ENCODE measurements at regions not wholly inside any gene's neighbourhood (a gene's known extent, or its start where the extent isn't known, plus 50 kb on each side); places are given as distances from the start of the nearest gene placed in this dataset.
A peak's percentile ranks its signal among the peaks of the same experiment; 100 is the strongest.

DNA sequence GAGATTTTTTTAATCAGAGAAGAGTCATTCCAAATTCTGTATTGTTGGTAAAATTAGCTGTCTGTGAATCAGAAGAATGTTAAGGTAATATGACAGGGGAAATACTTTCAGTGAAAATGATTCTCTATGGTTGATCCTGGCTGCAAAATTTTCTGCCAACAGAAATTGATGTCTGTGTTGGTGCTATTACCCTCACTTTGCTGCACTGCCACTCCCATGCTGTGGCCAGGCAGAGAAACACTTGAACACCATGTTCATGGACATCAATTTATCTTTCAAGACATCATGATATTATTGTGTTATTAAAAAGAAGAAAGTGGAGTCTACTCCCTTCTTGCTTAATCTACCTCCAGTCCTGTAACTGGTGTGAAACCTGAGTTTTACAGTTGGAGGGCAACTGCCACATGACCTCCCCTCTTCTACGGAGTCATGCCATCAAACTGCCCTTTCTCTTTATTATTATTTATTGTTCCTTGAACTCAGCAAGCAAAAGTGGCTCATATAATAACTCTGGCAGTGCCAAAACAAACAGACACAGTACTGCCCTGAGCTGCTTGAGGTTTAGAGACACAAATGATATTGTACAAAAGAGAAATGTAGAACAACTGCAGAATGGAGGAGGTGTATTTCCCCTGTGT, 288.0 kb upstream of the JAG1 start:
- Histone ChIP-seq H3K4me3 (ENCODE audit: control insufficient read depth in 1 of 7, extremely low read depth in 1 of 7, insufficient read depth in 4 of 7, low read depth in 2 of 7, low read length in 6 of 7) (no peak overlapping the region), H3K9me3 (ENCODE audit: control extremely low read depth in 1 of 5, control insufficient read depth in 4 of 5, insufficient read depth in 2 of 5, low read depth in 1 of 5, low read length in 4 of 5) (no peaks in the 10 kb centered on the region), H3K27me3 (replicated peaks in 2 of 5; ENCODE audit: control insufficient read depth in 4 of 5, insufficient read depth in 5 of 5, low read length in 4 of 5) (no peaks in the 10 kb centered on the region), H3K4me1 (ENCODE audit: control extremely low read depth in 1 of 4, control insufficient read depth in 4 of 4, insufficient read depth in 4 of 4, low read length in 3 of 4) (peaks cover 0 to 13% (median 9%) of the 10 kb centered on the region in 4 experiments), H3K36me3 (ENCODE audit: control insufficient read depth in 4 of 4, insufficient read depth in 4 of 4, low read length in 3 of 4) (no peaks in the 10 kb centered on the region), H3K27ac (ENCODE audit: insufficient read depth in 1 of 2, low read depth in 1 of 2, low read length in 2 of 2, poor library complexity in 1 of 2, severe bottlenecking in 2 of 2) (no peak overlapping the region)
- no CpG with 5 or more reads among the region's 1 CpG for WGBS (ENCODE audit: insufficient coverage)
- no peak for DNase-seq
- ChIA-PET POLR2A (no interaction called here), CTCF (interaction anchor here (0.6 kb wide), 1 partner anchor 10 kb away, joined by 3 read pairs; no protein-coding TSS in a partner anchor)

DNA sequence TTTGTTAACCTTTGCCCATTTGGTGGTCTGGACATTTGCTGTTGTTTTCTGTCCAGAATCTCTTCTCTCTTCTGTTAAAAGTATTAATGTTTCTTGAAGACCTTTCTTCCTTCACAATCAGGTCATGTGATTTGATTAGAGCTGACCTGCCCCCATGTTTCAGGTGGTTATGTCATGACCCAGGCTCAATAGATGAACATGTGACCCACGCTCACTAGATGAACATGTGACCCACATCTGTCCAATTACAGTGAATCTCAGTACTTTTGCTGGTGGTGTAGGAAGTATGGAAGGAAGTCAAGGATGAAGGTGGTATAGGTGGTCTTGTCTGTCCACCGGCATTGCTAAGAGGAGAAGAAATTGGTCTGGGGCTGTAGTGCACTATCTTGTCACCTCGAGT, 289.1 kb upstream of the JAG1 start:
- no peak overlapping the region for H3K27ac ChIP-seq (ENCODE audit: insufficient read depth in 1 of 2, low read depth in 1 of 2, low read length in 2 of 2, poor library complexity in 1 of 2, severe bottlenecking in 2 of 2)
- no peak for DNase-seq
- no peaks in the 10 kb centered on the region for H3K27me3 ChIP-seq (replicated peaks in 2 of 5; ENCODE audit: control insufficient read depth in 4 of 5, insufficient read depth in 5 of 5, low read length in 4 of 5)
- 90% methylated on average over 2 of the region's 3 CpGs for WGBS (ENCODE audit: insufficient coverage)
- peaks cover 0 to 13% (median 9%) of the 10 kb centered on the region in 4 experiments for H3K4me1 ChIP-seq (ENCODE audit: control extremely low read depth in 1 of 4, control insufficient read depth in 4 of 4, insufficient read depth in 4 of 4, low read length in 3 of 4)
- H3K36me3 ChIP-seq (ENCODE audit: control insufficient read depth in 4 of 4, insufficient read depth in 4 of 4, low read length in 3 of 4) = no peaks in the 10 kb centered on the region
- CTCF ChIA-PET = no interaction called here
- H3K4me3 ChIP-seq (ENCODE audit: control insufficient read depth in 1 of 7, extremely low read depth in 1 of 7, insufficient read depth in 4 of 7, low read depth in 2 of 7, low read length in 6 of 7) = no peak overlapping the region
- no peaks in the 10 kb centered on the region for H3K9me3 ChIP-seq (ENCODE audit: control extremely low read depth in 1 of 5, control insufficient read depth in 4 of 5, insufficient read depth in 2 of 5, low read depth in 1 of 5, low read length in 4 of 5)
- POLR2A ChIA-PET = no interaction called here

- Histone ChIP-seq H3K27me3 (replicated peaks in 2 of 5; ENCODE audit: control insufficient read depth in 4 of 5, insufficient read depth in 5 of 5, low read length in 4 of 5) (no peaks in the 10 kb centered on the region), H3K4me1 (ENCODE audit: control extremely low read depth in 1 of 4, control insufficient read depth in 4 of 4, insufficient read depth in 4 of 4, low read length in 3 of 4) (peaks cover 0 to 13% (median 9%) of the 10 kb centered on the region in 4 experiments), H3K4me3 (ENCODE audit: control insufficient read depth in 1 of 7, extremely low read depth in 1 of 7, insufficient read depth in 4 of 7, low read depth in 2 of 7, low read length in 6 of 7) (no peak overlapping the region), H3K9me3 (ENCODE audit: control extremely low read depth in 1 of 5, control insufficient read depth in 4 of 5, insufficient read depth in 2 of 5, low read depth in 1 of 5, low read length in 4 of 5) (no peaks in the 10 kb centered on the region), H3K27ac (ENCODE audit: insufficient read depth in 1 of 2, low read depth in 1 of 2, low read length in 2 of 2, poor library complexity in 1 of 2, severe bottlenecking in 2 of 2) (no peak overlapping the region), H3K36me3 (ENCODE audit: control insufficient read depth in 4 of 4, insufficient read depth in 4 of 4, low read length in 3 of 4) (no peaks in the 10 kb centered on the region)
- POLR2A ChIA-PET = no interaction called here
- peak; percentile 1 to 37 (median 17) for DNase-seq
- CTCF ChIA-PET = no interaction called here
- no CpG with 5 or more reads among the region's 2 CpGs for WGBS (ENCODE audit: insufficient coverage)
These were observed 290.0 kb upstream of the JAG1 start for GRCh38 chr20:10963717-10964266.

- no peak overlapping the region for H3K27ac ChIP-seq (ENCODE audit: insufficient read depth in 1 of 2, low read depth in 1 of 2, low read length in 2 of 2, poor library complexity in 1 of 2, severe bottlenecking in 2 of 2)
- POLR2A ChIA-PET = no interaction called here
- no peaks in the 10 kb centered on the region for H3K36me3 ChIP-seq (ENCODE audit: control insufficient read depth in 4 of 4, insufficient read depth in 4 of 4, low read length in 3 of 4)
- DNase-seq = no peak
- CTCF ChIA-PET = interaction anchor here (0.6 kb wide), 1 partner anchor 1060 kb away, joined by 3 read pairs; no protein-coding TSS in a partner anchor
- no peaks in the 10 kb centered on the region for H3K9me3 ChIP-seq (ENCODE audit: control extremely low read depth in 1 of 5, control insufficient read depth in 4 of 5, insufficient read depth in 2 of 5, low read depth in 1 of 5, low read length in 4 of 5)
- WGBS (ENCODE audit: insufficient coverage) = 100% methylated on average over 2 of the region's 4 CpGs
- no peaks in the 10 kb centered on the region for H3K27me3 ChIP-seq (replicated peaks in 2 of 5; ENCODE audit: control insufficient read depth in 4 of 5, insufficient read depth in 5 of 5, low read length in 4 of 5)
- peaks cover 0 to 13% (median 9%) of the 10 kb centered on the region in 4 experiments for H3K4me1 ChIP-seq (ENCODE audit: control extremely low read depth in 1 of 4, control insufficient read depth in 4 of 4, insufficient read depth in 4 of 4, low read length in 3 of 4)
- no peak overlapping the region for H3K4me3 ChIP-seq (ENCODE audit: control insufficient read depth in 1 of 7, extremely low read depth in 1 of 7, insufficient read depth in 4 of 7, low read depth in 2 of 7, low read length in 6 of 7)
These were observed 292.2 kb upstream of the JAG1 start for GRCh38 chr20:10965936-10966470.

DNA sequence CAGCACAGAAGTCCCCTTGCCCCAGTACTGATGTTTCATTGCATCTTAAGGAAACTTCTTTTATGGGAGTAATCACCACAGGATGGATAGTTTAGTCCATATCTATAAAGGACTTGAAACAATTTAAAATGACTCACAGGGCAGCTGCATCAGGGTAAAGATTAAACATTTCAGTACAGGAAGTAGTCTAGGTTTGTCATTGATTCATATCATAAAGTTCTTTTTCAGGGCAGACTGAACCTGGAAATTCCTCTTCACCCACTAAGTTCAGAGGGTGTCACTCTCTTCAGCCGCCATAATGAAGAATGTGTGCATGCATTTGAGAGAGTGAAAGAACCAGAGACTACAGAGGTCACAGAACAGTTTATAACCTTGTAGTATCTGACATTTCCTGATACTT, 296.3 kb upstream of the JAG1 start:
- Histone ChIP-seq H3K27ac (ENCODE audit: insufficient read depth in 1 of 2, low read depth in 1 of 2, low read length in 2 of 2, poor library complexity in 1 of 2, severe bottlenecking in 2 of 2) (no peak overlapping the region), H3K9me3 (ENCODE audit: control extremely low read depth in 1 of 5, control insufficient read depth in 4 of 5, insufficient read depth in 2 of 5, low read depth in 1 of 5, low read length in 4 of 5) (no peaks in the 10 kb centered on the region), H3K27me3 (replicated peaks in 2 of 5; ENCODE audit: control insufficient read depth in 4 of 5, insufficient read depth in 5 of 5, low read length in 4 of 5) (no peaks in the 10 kb centered on the region), H3K4me3 (ENCODE audit: control insufficient read depth in 1 of 7, extremely low read depth in 1 of 7, insufficient read depth in 4 of 7, low read depth in 2 of 7, low read length in 6 of 7) (no peak overlapping the region), H3K4me1 (ENCODE audit: control extremely low read depth in 1 of 4, control insufficient read depth in 4 of 4, insufficient read depth in 4 of 4, low read length in 3 of 4) (no peaks in the 10 kb centered on the region), H3K36me3 (ENCODE audit: control insufficient read depth in 4 of 4, insufficient read depth in 4 of 4, low read length in 3 of 4) (no peaks in the 10 kb centered on the region)
- DNase-seq = no peak
- POLR2A ChIA-PET = no interaction called here
- no CpG with 5 or more reads among the region's 1 CpG for WGBS (ENCODE audit: insufficient coverage)
- CTCF ChIA-PET = no interaction called here

- Histone ChIP-seq H3K27me3 (replicated peaks in 2 of 5; ENCODE audit: control insufficient read depth in 4 of 5, insufficient read depth in 5 of 5, low read length in 4 of 5) (no peaks in the 10 kb centered on the region), H3K36me3 (ENCODE audit: control insufficient read depth in 4 of 4, insufficient read depth in 4 of 4, low read length in 3 of 4) (no peaks in the 10 kb centered on the region), H3K4me1 (ENCODE audit: control extremely low read depth in 1 of 4, control insufficient read depth in 4 of 4, insufficient read depth in 4 of 4, low read length in 3 of 4) (no peaks in the 10 kb centered on the region), H3K9me3 (ENCODE audit: control extremely low read depth in 1 of 5, control insufficient read depth in 4 of 5, insufficient read depth in 2 of 5, low read depth in 1 of 5, low read length in 4 of 5) (no peaks in the 10 kb centered on the region), H3K27ac (ENCODE audit: insufficient read depth in 1 of 2, low read depth in 1 of 2, low read length in 2 of 2, poor library complexity in 1 of 2, severe bottlenecking in 2 of 2) (no peak overlapping the region), H3K4me3 (ENCODE audit: control insufficient read depth in 1 of 7, extremely low read depth in 1 of 7, insufficient read depth in 4 of 7, low read depth in 2 of 7, low read length in 6 of 7) (no peak overlapping the region)
- CTCF ChIA-PET = interaction anchor here (1.2 kb wide), 1 partner anchor 9 kb away, joined by 3 read pairs; no protein-coding TSS in a partner anchor
- no CpG with 5 or more reads among the region's 1 CpG for whole genome bisulfite sequencing (ENCODE audit: insufficient coverage)
- POLR2A ChIA-PET = no interaction called here
- no peak for DNase-seq
These were observed 297.3 kb upstream of the JAG1 start for GRCh38 chr20:10971096-10971495.

GRCh38 chr20:10972219-10972860, 298.5 kb upstream of the JAG1 start:
- no peaks in the 10 kb centered on the region for H3K4me1 ChIP-seq (ENCODE audit: control extremely low read depth in 1 of 4, control insufficient read depth in 4 of 4, insufficient read depth in 4 of 4, low read length in 3 of 4)
- no peak for DNase-seq
- no peak overlapping the region for H3K27ac ChIP-seq (ENCODE audit: insufficient read depth in 1 of 2, low read depth in 1 of 2, low read length in 2 of 2, poor library complexity in 1 of 2, severe bottlenecking in 2 of 2)
- CTCF ChIA-PET = interaction anchor here (1.2 kb wide), 1 partner anchor 11 kb away, joined by 3 read pairs; no protein-coding TSS in a partner anchor
- 94% methylated on average over 4 of the region's 4 CpGs for WGBS (ENCODE audit: insufficient coverage)
- H3K4me3 ChIP-seq (ENCODE audit: control insufficient read depth in 1 of 7, extremely low read depth in 1 of 7, insufficient read depth in 4 of 7, low read depth in 2 of 7, low read length in 6 of 7) = no peak overlapping the region
- H3K27me3 ChIP-seq (replicated peaks in 2 of 5; ENCODE audit: control insufficient read depth in 4 of 5, insufficient read depth in 5 of 5, low read length in 4 of 5) = no peaks in the 10 kb centered on the region
- no peaks in the 10 kb centered on the region for H3K36me3 ChIP-seq (ENCODE audit: control insufficient read depth in 4 of 4, insufficient read depth in 4 of 4, low read length in 3 of 4)
- POLR2A ChIA-PET = no interaction called here
- no peaks in the 10 kb centered on the region for H3K9me3 ChIP-seq (ENCODE audit: control extremely low read depth in 1 of 5, control insufficient read depth in 4 of 5, insufficient read depth in 2 of 5, low read depth in 1 of 5, low read length in 4 of 5)
